ENCODE measurements at regions not wholly inside any gene's neighbourhood (a gene's known extent, or its start where the extent isn't known, plus 50 kb on each side); places are given as distances from the start of the nearest gene placed in this dataset.

GRCh38 chr17:14903854-14904253 is 361.3 kb downstream of the PMP22 start:
- TF ChIP-seq CTCF (IDR thresholded peaks at IDR 0.05): no peak
- no peak for ATAC-seq
- Histone ChIP-seq H3K36me3 (no peaks in the 10 kb centered on the region), H3K27me3 (peaks cover 4% of the 10 kb centered on the region), H3K27ac (no peak overlapping the region), H3K4me1 (no peaks in the 10 kb centered on the region), H3K4me3 (no peak overlapping the region), H3K9me3 (no peaks in the 10 kb centered on the region)
- no peak for DNase-seq
- intact Hi-C loops (cut with DNase I): no loop called here

- ATAC-seq (no peak), DNase-seq (no peak)
- Histone ChIP-seq H3K4me3 (no peak overlapping the region), H3K4me1 (no peaks in the 10 kb centered on the region), H3K36me3 (no peaks in the 10 kb centered on the region), H3K27ac (no peak overlapping the region), H3K9me3 (no peaks in the 10 kb centered on the region), H3K27me3 (peaks cover 4% of the 10 kb centered on the region)
- TF ChIP-seq CTCF (IDR thresholded peaks at IDR 0.05): no peak
- intact Hi-C loops (cut with DNase I): no loop called here
These were observed 362.3 kb downstream of the PMP22 start for GRCh38 chr17:14902803-14903202.

GRCh38 chr17:14902297-14902696 is 362.8 kb downstream of the PMP22 start:
- H3K27ac ChIP-seq: no peak overlapping the region
- H3K36me3 ChIP-seq: no peaks in the 10 kb centered on the region
- H3K9me3 ChIP-seq: no peaks in the 10 kb centered on the region
- peaks cover 4% of the 10 kb centered on the region for H3K27me3 ChIP-seq
- DNase-seq (no peak), ATAC-seq (no peak)
- TF ChIP-seq CTCF (IDR thresholded peaks at IDR 0.05): no peak
- H3K4me3 ChIP-seq: no peak overlapping the region
- H3K4me1 ChIP-seq: no peaks in the 10 kb centered on the region
- intact Hi-C loops (cut with DNase I): no loop called here

- intact Hi-C loops (cut with DNase I): no loop called here
- no peak for ATAC-seq
- TF ChIP-seq CTCF (IDR thresholded peaks at IDR 0.05): no peak
- no peaks in the 10 kb centered on the region for H3K4me1 ChIP-seq
- no peaks in the 10 kb centered on the region for H3K27me3 ChIP-seq
- H3K36me3 ChIP-seq: no peaks in the 10 kb centered on the region
- H3K9me3 ChIP-seq: no peaks in the 10 kb centered on the region
- DNase-seq: no peak
- no peak overlapping the region for H3K27ac ChIP-seq
- H3K4me3 ChIP-seq: no peak overlapping the region
These were observed 363.8 kb downstream of the PMP22 start for GRCh38 chr17:14901376-14901775.

- H3K27me3 ChIP-seq: no peaks in the 10 kb centered on the region
- no peak for DNase-seq
- no peak for ATAC-seq
- intact Hi-C loops (cut with DNase I): no loop called here
- no peaks in the 10 kb centered on the region for H3K4me1 ChIP-seq
- no peaks in the 10 kb centered on the region for H3K36me3 ChIP-seq
- TF ChIP-seq CTCF (IDR thresholded peaks at IDR 0.05): no peak
- no peak overlapping the region for H3K27ac ChIP-seq
- no peak overlapping the region for H3K4me3 ChIP-seq
- peaks cover 8% of the 10 kb centered on the region for H3K9me3 ChIP-seq
These were observed 378.9 kb downstream of the PMP22 start for GRCh38 chr17:14886200-14886739.

DNA sequence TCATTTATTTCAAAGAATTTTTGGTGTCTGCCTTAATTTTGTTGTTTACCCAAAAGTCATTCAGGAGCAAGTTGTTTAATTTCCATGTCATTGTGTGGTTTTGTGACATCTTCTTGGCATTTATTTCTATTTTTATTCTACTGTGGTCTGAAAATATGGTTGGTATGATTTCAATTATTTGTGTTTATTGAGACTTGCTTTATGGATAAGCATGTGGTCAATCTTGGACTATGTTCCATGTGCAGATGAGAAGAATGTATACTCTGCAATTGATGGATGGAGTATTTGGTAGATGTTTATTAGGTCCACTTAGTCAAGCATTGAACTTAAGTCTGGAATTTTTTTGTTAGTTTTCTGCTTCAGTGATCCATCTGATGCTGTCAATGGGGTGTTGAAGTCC is 383.0 kb downstream of the PMP22 start:
- TF ChIP-seq CTCF (IDR thresholded peaks at IDR 0.05): no peak
- no peak overlapping the region for H3K27ac ChIP-seq
- no peak for ATAC-seq
- DNase-seq: no peak
- intact Hi-C loops (cut with DNase I): no loop called here
- no peaks in the 10 kb centered on the region for H3K4me1 ChIP-seq
- peaks cover 8% of the 10 kb centered on the region for H3K9me3 ChIP-seq
- no peaks in the 10 kb centered on the region for H3K27me3 ChIP-seq
- no peaks in the 10 kb centered on the region for H3K36me3 ChIP-seq
- H3K4me3 ChIP-seq: no peak overlapping the region

Measured in upper lobe of right lung (tissue), 1 donor.